GM10266 (cell line): ENCODE measurements at regions not wholly inside any gene's neighbourhood (a gene's known extent, or its start where the extent isn't known, plus 50 kb on each side); places are given as distances from the start of the nearest gene placed in this dataset.
"Not testable (repeated sequence)": the region's sequence is repeated elsewhere in the genome, so short reads cannot be mapped to it uniquely, and the experiment has no call there.

Experiments
- DNase-seq: peaks from one replicate; pipeline ENCODE4 v3.0.0; 2012; ENCODE audit errors: extremely low spot score
- CTCF ChIP-seq: IDR thresholded peaks from 2 replicates; pipeline ENCODE4 v1.5.1; 2012; ENCODE audit warnings: mild to moderate bottlenecking, low read depth; ENCODE audit not compliant: control insufficient read depth, insufficient read depth; ENCODE audit errors: missing control alignments

GRCh38 chr5:1719860-1720259 is 79.8 kb downstream of the MRPL36 start:
- TF ChIP-seq CTCF, result no peak
- no peak for DNase-seq

- no peak for DNase-seq
- no peak for TF ChIP-seq CTCF
Measured at GRCh38 chr5:1718669-1719068, 81.0 kb downstream of the MRPL36 start.

GRCh38 chr5:1710091-1710490 is 89.5 kb downstream of the MRPL36 start:
- not testable (repeated sequence) for DNase-seq

GRCh38 chr5:1709171-1709803 is 90.3 kb downstream of the MRPL36 start:
- no peak for DNase-seq
- no peak for TF ChIP-seq CTCF

- DNase-seq, result no peak
- TF ChIP-seq CTCF, result no peak
Measured at GRCh38 chr5:1708592-1709141, 91.0 kb downstream of the MRPL36 start.

GRCh38 chr5:1707467-1707866 is 92.2 kb downstream of the MRPL36 start:
- no peak for TF ChIP-seq CTCF
- no peak for DNase-seq

- no peak for TF ChIP-seq CTCF
- no peak for DNase-seq
Measured at GRCh38 chr5:1706428-1706827, 93.2 kb downstream of the MRPL36 start.

- no peak for DNase-seq
- TF ChIP-seq CTCF, result no peak
Measured at GRCh38 chr5:1706021-1706420, 93.6 kb downstream of the MRPL36 start.
